HG03469 (cell line): ENCODE measurements at regions not wholly inside any gene's neighbourhood (a gene's known extent, or its start where the extent isn't known, plus 50 kb on each side); places are given as distances from the start of the nearest gene placed in this dataset.

Experiments
- ATAC-seq: cut with Tn5 transposase; IDR thresholded peaks from one replicate; pipeline ENCODE4 v1.9.1; 2021; ENCODE audit warnings: mild to moderate bottlenecking, moderate library complexity, moderate number of reproducible peaks; ENCODE audit not compliant: unreplicated experiment

DNA sequence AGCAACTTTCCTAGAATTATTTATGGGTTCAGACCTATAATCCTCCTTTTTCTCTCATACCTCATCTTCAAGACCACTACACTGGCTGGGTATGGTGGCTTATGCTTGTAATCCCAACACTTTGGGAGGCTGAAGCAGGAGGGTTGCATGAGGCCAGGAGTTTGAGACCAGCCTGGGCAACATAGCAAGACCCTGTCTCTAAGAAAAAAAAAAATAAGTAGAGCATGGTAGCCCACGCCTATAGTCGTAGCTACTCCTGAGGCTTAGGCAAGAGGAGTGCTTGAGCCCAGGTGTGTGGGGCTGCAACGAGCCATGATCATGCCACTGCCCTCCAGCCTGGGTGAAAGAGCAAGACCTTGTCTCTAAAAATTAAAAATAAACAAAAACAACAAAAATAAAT, 832.4 kb downstream of the PCDH18 start:
- ATAC-seq, result no peak

DNA sequence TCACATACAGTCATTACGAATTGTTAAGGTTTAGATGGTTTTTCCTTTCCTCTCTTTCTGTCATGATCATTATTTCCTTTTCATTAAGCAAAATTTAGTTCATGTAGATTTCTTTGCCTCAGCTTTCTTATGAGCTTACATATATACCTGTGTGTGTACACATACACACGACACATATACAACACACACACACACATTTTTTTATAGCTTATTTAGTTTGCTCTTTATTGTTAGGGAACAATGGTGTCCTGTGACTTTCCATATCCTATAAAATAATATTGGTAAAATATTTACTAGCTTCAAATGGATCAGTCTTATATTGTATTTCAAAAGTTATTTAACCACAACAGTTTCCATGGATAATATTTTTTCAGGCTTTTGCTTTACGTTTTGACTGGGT, 840.7 kb downstream of the PCDH18 start:
- ATAC-seq, result no peak

DNA sequence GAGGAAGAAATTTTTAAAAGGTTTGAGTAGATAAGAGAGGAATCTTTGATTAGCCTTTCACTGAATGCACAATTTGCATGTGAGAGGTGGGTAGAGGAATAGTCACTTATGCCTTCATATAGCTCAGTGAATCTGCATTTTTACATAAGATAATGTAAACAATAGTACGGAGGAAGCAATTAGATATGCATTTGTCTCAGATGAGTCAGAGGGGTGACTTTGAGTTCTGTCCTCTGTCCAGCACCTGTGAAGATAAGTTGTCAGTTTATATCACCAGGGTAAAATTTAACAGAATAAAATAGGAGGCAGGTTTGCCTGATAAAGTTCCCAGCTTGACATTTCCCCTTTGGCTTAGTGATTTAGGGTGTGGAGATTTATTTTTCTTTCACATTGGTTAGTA, 841.9 kb downstream of the PCDH18 start:
- no peak for ATAC-seq

DNA sequence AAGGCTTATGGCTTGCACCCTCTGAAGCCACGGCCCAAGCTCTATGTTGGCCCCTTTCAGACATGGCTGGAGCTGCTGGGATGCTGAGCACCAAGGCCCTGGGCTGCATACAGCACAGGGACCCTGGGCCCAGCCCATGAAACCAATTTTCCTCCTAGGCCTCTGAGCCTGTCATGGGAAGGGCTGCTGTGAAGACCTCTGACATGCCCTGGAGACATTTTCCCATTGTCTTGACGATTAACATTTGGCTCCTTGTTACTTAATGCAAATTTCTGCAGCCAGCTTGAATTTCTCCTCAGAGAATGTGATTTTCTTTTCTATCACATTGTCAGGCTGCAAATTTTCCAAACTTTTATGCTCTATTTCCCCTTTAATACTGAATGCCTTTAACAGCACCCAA, 844.7 kb downstream of the PCDH18 start:
- ATAC-seq, result no peak

DNA sequence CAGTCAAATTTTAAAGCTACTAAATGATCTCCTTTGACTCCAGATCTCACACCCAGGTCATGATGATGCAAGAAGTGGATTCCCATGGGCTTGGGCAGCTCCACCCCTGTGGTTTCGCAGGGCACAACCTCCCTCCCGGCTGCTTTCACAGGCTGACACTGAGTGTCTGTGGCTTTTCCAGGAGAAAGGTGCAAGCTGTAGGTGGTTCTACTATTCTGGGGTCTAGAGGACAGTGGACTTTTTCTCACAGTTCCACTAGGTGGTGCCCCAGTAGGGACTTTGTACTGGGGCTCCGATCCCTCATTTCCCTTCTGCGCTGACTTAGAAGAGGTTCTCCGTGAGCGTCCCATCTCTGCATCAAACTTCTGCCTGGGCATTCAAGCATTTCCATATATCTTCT, 845.2 kb downstream of the PCDH18 start:
- ATAC-seq, result no peak

DNA sequence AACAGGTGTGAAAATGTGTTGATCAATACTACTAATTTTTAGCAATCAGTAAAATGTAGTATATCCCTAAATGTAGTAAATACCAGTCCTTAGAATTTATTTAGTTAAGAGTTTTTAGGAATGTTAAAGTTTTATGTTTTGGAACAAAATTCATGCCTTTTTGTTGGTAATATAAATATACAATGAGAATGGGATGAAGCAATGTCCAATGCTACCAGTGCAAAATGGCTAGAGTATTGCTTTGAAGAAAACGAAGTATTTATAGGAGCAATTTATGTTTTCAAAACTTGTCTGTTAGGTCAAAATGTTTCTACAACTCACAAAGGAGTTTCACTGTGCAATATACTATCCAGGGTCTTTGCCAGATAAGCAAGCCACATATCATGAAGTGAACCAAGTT, 851.5 kb downstream of the PCDH18 start:
- no peak for ATAC-seq

DNA sequence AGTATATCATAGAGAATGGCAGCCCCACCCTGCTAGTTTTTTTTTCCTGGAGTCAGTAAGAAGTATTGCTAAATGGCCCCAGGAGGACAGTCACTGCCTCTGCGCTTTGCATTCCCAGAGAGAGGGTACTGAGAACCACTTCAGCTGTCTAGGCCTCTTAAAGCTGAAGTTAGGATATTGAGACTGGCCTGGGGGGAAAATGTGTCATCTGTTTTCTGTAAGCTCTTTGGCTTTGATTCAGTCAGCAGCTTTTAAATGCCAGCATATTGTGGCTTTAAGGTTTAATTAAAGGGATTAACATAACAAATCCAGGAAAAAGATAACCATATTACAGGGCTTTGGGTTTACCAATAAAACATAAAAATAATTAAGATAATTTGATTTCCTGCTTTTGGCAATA, 852.0 kb downstream of the PCDH18 start:
- ATAC-seq, result no peak

DNA sequence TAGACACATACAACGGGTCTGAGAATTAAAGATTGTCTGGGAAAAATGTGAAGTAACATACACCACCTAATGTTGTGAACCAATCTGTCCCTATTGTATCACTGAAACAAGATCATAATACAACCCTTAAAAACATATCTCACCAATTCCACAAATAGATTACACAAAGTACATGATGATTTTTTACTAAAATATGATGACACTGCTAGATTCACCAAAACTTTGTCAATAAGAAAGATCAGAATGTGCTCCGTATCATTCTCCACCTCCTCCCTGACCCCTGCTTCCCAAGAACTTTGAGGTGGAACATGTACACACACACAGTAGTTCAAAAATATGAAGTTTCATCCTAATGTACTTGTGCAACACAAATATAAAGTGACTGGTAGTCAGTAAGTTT, 862.0 kb downstream of the PCDH18 start:
- ATAC-seq, result no peak

DNA sequence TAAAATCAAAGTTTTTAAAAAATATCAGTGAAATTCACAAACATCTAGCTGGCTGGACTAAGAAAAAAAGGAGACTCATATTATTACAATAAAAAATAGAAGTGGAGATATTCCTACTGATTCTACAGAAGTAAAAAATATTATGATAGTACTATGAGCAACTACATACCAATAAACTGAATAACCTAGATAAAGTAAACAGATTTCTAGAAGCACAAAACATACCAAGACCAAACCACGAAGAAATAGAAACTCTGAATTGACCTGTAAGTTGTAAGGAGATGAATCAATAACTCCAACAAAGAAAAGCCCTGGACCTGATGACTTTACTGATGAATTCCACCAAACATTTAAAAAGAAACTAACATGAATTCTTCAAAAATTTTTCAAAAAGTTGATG, 867.3 kb downstream of the PCDH18 start:
- no peak for ATAC-seq

DNA sequence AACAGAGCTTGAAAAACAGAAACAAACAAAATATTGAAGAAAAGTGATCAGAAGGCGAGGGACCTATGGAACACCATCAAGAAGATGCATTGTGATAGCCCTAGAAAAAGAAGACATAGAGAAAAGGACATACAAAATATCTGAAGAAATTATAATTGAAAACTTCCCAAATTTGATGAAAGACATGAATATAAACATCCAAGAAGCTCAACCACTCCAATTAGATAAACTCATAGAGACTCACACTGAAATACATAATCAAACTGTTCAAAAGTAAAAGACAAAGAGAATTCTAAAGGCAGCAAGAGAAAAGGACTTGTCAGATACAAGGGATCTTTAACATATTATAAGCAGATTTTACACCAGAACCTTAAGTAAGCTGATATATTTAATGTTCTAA, 869.8 kb downstream of the PCDH18 start:
- ATAC-seq, result no peak

DNA sequence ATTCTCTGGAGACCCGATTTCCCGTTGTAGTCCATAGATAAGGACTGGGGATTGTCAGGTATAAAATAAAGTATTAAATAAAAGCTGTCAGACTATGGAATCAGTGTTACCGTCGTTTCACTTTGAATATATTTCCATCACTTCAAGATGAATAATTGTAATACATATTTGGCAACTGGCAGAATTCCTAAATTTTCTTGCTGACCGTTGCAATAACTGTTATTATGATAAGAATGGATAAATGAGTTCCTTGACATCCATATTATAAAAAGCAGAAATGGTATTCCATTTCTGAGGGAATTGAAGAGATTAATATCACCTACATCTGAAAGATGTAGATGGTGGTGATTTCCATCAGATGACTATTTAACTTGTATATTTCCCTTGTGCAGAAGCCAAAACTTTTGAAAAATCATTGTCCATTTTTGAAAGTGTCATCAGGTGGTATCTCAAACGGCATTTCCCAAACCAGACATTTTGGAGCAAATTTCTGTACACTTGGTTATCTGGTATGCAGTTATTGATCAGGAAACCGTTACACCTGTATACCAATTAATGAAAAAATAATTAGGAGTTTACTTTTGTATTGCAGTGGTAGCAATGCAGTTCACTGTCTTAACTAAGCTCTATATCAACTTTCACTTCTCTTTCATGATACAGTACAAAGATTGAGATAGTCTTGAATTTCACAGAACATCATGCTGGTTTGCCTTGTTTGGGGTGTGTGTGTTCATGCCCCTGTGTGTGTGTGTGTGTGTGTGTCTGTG, 878.5 kb downstream of the PCDH18 start:
- ATAC-seq, result no peak

DNA sequence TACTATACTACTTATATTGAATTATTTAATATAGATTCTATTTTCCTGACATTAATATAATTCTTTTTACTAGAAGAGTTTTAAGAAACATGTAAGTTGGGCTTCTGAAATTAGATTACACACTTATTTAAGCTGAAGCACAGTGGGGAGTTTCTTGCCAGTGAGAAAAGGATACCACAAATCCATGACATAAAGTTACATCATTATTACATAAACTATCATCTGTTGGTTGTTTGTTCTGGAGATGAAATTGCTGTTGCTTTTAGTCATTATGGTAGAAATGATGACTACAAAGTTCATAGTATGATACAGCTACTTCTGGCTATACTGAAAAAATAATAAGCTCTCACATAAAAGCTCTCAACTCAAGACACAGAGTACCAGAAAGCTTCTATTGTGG, 880.4 kb downstream of the PCDH18 start:
- ATAC-seq, result no peak

DNA sequence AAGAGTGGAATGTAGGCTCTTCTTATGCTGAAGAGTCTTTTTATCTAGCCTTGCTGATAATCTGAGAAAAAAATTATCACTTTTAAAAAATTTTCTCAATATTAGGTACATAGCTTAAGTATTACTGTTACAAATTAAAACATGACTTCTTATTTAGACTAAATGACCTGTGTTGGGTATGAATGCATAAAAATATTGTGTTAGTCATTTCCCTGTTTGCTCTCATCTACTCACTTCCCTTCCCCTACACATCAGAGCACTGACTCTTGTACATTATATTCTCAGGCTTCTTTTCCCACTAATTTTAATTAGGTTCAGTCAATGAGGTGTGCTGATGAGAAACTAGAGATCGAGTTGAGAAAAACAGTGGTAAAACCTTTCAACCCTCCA, 881.0 kb downstream of the PCDH18 start:
- ATAC-seq, result no peak

DNA sequence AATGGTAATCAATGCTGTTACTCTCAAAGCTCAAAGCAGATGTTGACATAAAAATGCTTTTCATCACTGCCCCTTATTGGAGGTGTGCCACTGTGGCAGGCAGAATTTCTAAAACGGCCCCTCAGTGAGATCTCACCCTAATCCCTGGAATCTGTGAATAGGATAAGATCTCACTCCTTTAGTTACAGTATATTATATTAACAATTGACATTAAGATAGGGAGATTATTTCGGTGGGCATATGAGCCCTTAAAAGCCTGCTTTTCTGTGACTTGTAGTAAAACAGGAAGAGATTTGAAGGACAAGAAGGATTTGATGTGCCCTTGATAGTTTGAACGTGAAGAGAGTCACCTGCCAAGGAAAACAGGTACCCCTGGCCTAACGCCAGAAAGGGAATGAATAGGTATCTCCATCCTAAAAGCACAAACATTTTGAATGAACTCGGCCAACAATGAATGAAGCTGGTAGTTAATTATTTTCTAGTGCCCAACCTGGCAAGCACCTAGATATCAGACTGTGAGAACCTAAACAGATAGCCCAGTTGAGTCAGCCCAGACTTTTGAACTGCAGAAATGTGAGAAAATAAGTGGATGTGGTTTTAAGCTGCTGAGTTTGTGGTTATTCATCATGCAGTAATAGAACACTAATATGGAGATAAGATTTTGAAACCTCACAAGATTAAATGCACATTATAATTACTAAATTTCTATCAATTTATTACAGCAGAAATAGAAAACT, 881.6 kb downstream of the PCDH18 start:
- no peak for ATAC-seq

DNA sequence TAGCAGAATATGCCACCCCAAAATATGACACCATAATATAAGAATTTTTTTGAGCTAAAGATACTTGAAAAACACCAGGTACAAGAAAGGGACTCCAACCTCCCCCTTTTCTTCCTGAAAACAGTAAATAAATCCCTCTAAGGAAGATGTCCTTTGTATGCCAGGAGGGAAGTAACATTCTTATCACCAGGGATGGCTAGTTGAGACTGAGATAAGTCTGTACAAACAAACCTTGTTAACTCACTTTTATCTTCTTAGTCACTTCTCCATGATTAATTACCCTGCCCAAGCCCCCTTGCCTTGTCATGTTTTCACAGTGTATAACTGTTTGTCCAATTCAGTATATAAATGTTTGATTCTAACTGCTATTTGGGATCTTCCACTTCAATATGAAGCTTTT, 888.0 kb downstream of the PCDH18 start:
- no peak for ATAC-seq

DNA sequence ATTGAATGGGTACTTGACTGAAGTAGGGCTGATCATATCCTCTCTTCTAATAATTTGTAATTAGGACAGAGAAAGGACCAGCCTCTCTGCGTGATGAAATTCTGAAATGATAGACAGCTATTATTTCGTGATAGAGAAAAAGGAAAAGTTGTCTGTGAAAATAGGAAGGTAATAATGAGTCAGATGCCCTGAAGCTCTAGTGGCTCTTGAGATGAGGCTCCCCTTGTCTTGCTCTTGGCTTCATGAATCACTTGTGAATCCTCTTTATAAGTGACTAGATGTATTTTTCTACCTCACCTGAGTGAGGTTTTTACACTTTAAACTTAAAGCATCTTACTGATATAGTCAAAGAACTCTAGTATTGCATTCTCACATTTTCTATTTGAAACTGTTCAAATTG, 888.9 kb downstream of the PCDH18 start:
- no peak for ATAC-seq

DNA sequence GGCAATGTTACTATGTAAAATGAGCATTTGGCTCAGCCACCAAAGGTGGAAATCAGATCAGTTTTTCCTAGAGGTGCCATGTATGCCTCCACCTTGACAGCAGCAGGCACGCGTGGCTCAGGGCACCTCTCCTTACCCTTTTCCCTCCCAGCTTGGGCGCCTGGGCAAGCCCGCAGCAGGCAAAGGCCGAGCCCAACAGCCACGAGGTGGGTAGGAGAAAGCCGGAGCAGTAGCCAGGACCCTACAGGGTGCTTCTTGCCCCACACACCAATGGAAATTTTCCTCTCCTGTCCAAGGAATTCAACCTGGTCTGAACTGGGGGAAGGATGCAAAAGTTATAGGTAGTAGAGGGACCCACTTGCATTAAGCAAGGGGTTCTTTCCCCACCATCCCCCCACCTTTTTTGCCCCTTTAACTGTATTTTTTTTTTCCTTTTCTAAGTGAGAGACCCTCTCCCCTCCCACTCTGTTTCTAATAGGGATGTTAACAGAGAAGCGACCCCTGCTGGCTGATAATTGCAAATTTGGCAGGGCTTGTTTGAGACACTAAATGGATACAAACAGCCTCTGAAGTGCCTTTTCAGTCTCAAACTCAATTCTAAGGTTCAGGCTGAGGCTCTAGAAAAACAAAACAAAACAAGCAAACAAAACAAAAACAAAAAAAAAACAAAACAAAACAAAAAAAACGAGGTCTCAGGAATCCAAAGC, 895.1 kb downstream of the PCDH18 start:
- no peak for ATAC-seq

DNA sequence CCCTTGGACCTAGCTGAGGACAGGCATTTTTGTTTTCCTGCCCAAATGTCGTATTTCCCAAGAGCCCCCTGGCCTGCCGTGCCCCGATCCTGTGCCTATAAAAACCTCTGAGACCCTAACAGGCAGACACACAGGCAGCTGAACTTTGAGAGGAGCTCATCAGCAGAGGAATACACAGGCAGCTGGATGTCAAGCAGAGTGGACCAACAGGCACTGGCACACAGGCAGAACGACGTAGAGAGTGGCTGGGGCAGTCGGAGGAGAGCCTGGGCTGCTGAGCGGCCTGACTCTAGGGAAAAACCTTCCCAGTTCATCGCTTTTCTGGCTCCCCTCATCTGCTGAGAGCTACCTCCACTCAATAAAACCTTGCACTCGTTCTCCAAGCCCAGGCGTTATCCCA, 896.1 kb downstream of the PCDH18 start:
- no peak for ATAC-seq

DNA sequence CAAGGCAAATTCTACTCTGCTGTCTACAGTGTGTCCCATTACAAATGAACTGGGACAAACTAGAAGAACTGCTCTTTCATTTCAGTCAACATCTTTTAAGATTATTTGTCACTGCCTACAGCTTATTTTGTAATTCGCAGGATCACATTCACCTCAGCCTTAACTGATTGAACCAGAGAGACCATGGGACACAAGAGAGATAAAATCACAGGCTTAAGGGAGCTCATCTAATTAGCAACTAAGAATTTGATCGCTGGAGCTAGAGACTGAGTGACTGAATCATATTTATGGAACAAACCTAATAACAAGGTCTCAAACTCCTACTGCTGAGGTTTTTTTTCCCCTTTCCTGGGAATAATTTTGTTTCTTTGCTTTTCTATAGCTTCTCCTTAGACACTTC, 898.2 kb downstream of the PCDH18 start:
- ATAC-seq, result no peak

DNA sequence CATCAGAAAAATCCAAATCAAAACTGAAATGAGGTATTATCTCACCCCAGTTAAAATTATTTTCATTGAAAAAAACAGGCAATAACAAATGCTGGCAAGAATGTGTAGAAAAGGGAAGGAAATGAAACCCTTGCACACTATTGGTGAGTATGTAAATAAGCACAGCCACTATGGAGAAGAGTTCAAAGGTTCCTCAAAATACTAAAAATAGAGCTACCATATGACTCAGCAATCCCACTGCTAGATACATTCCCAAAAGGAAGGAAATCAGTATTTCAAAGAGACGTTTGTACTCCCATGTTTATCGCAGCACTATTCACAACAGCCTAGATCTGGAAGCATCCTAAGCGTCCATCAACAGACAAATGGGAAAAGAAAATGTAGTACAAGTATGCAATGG, 932.4 kb downstream of the PCDH18 start:
- ATAC-seq, result no peak

DNA sequence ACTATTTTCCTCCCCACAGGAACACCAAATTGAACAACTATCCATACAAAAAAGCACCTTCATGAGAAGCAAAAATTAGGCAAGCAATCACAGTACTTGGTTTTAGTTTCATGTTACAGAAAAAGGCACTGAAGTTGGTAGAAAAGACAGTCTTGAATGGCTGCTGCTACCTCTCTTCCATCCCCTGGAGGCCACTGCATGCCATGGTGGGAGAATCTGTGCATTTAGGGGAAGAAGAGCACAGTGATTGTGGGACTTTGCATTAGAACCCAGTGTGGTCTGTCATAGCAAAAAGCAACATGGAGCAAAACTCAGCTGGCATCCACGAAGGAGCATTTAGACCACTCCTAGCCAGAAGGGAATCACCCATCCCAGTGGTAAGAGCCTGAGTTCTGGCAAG, 941.9 kb downstream of the PCDH18 start:
- ATAC-seq, result no peak

DNA sequence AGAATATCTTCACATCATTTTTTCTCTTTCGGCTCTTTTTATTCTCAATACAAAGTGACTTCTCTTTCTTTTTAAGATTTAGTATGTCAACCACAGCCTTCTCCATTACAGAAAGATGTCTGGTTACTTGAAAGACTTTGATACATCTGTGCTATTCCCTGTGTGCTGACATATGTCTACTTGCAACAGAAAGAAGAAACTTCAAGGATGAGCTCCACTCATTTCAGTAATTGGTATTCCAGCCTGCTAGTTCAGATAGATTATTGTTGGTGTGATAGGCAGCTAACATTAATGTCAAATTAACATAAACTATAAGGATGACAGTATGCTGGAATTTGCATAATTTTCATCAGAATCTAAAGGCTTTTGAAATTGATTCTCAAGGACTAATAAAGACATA, 948.7 kb downstream of the PCDH18 start:
- ATAC-seq, result no peak
